ENCODE measurements at regions not wholly inside any gene's neighbourhood (a gene's known extent, or its start where the extent isn't known, plus 50 kb on each side); places are given as distances from the start of the nearest gene placed in this dataset.

- ChIA-PET POLR2A (interaction anchor here (0.6 kb wide), 1 partner anchor 1401 kb away, joined by 4 read pairs; no protein-coding TSS in a partner anchor), CTCF (ENCODE audit: low intra/inter-chr PET ratio) (no interaction called here)
- H3K27ac ChIP-seq (ENCODE audit: extremely low read depth, low read depth, low read length): no peak overlapping the region
- no peak for DNase-seq (ENCODE audit: extremely low read depth in 1 of 4, low spot score in 3 of 4)
- FAIRE-seq: no peak
- no peak overlapping the region for H2AFZ ChIP-seq (ENCODE audit: low read depth, low read length)
- H3K27me3 ChIP-seq (ENCODE audit: control insufficient read depth in 2 of 2, insufficient read depth in 2 of 2, low read length in 2 of 2): no peaks in the 10 kb centered on the region
- BruUV-seq (replicated peaks): TSS peak; percentile 10
- no peak overlapping the region for H3K4me2 ChIP-seq (ENCODE audit: insufficient read depth, low read length)
- H3K9me3 ChIP-seq (replicated peaks; ENCODE audit: control insufficient read depth, insufficient read depth, low read depth, low read length): no peaks in the 10 kb centered on the region
- peaks cover 35% of the 10 kb centered on the region for H3K79me2 ChIP-seq (ENCODE audit: control insufficient read depth, insufficient read depth, low read length)
- WGBS (ENCODE audit: insufficient coverage, low coverage, missing lambda C conversion rate): 28% methylated on average over 4 of the region's 4 CpGs
- no peaks in the 10 kb centered on the region for H3K4me1 ChIP-seq (replicated peaks in 1 of 2; ENCODE audit: control insufficient read depth in 2 of 2, insufficient read depth in 2 of 2, low read length in 2 of 2)
- no peak overlapping the region for H3K9ac ChIP-seq (ENCODE audit: insufficient read depth in 1 of 2, low read depth in 2 of 2, low read length in 2 of 2)
- H3K36me3 ChIP-seq (ENCODE audit: control insufficient read depth, insufficient read depth, low read length): peaks cover 3% of the 10 kb centered on the region; the same call in 1 of the 3 replicates
- no peak overlapping the region for H3K4me3 ChIP-seq
- H4K20me1 ChIP-seq (replicated peaks; ENCODE audit: control insufficient read depth, insufficient read depth, low read length): no peaks in the 10 kb centered on the region
- in situ Hi-C loops (cut with MboI): no loop called here
- intact Hi-C loops (cut with micrococcal nuclease): no loop called here
- no peaks in the 10 kb centered on the region for H3K9me1 ChIP-seq (ENCODE audit: control insufficient read depth, insufficient read depth, low read length)
- peak; percentile 25; the same call in 1 of the 2 replicates for TF ChIP-seq ATF3 (IDR thresholded peaks at IDR 0.05)
- TF ChIP-seq ATF3 (CRISPR knock-in tag; conservative IDR thresholded peaks at IDR 0.05): no peak
- no peak for TF ChIP-seq SNRNP70 (optimal IDR thresholded peaks at IDR 0.05; ENCODE audit: low read depth, low read length)
- peak; percentile 43 for TF ChIP-seq FOSL1 (tag; conservative IDR thresholded peaks at IDR 0.05)
- ATAC-seq: peak; percentile 37; the same call in 1 of the 3 replicates
These were observed 908.0 kb downstream of the QKI start for GRCh38 chr6:164322533-164322932.

DNA sequence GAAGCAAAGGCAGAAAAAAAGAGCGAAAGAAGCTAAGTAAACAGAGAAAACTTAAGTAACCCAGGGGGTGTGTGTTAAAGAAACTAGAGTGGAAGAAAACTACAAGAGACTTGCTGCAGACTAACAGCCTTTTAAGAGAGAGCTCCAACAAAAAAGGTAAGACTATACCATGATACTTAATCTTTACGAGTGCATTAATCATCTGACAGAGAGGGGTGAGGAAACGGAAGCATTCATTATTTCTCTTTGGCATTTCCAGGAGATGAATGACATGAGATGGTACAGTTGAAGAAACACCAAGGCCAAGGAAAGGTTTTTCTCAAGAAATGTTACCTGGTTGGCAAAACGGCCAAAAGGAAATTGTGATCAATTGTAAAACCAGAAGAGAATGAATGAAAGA is 906.8 kb downstream of the QKI start:
- DNase-seq (ENCODE audit: extremely low read depth in 1 of 4, low spot score in 3 of 4): no peak
- in situ Hi-C loops (cut with MboI): no loop called here
- no TSS peak for BruUV-seq (replicated peaks)
- no peak overlapping the region for H3K4me2 ChIP-seq (ENCODE audit: insufficient read depth, low read length)
- no peaks in the 10 kb centered on the region for H3K4me1 ChIP-seq (replicated peaks in 1 of 2; ENCODE audit: control insufficient read depth in 2 of 2, insufficient read depth in 2 of 2, low read length in 2 of 2)
- no peak overlapping the region for H2AFZ ChIP-seq (ENCODE audit: low read depth, low read length)
- 28% methylated on average over 4 of the region's 4 CpGs for WGBS (ENCODE audit: insufficient coverage, low coverage, missing lambda C conversion rate)
- H3K4me3 ChIP-seq: no peak overlapping the region
- H4K20me1 ChIP-seq (replicated peaks; ENCODE audit: control insufficient read depth, insufficient read depth, low read length): no peaks in the 10 kb centered on the region
- intact Hi-C loops (cut with micrococcal nuclease): no loop called here
- ChIA-PET CTCF (ENCODE audit: low intra/inter-chr PET ratio) (no interaction called here), POLR2A (no interaction called here)
- H3K36me3 ChIP-seq (ENCODE audit: control insufficient read depth, insufficient read depth, low read length): peaks cover 7% of the 10 kb centered on the region; the same call in 1 of the 3 replicates
- no peaks in the 10 kb centered on the region for H3K27me3 ChIP-seq (ENCODE audit: control insufficient read depth in 2 of 2, insufficient read depth in 2 of 2, low read length in 2 of 2)
- no peak overlapping the region for H3K27ac ChIP-seq (ENCODE audit: extremely low read depth, low read depth, low read length)
- TF ChIP-seq ZBTB7A (IDR thresholded peaks at IDR 0.05; ENCODE audit: borderline replicate concordance, control insufficient read depth, low read depth, low read length): no peak
- TF ChIP-seq U2AF1 (optimal IDR thresholded peaks at IDR 0.05; ENCODE audit: low read depth, low read length): no peak
- TF ChIP-seq ZNF224 (CRISPR knock-in tag; IDR thresholded peaks at IDR 0.05): no peak
- TF ChIP-seq TCF3 (CRISPR knock-in tag; IDR thresholded peaks at IDR 0.05): no peak
- TF ChIP-seq SMAD3 (CRISPR knock-in tag; conservative IDR thresholded peaks at IDR 0.05): no peak
- no peak for TF ChIP-seq RBM14 (IDR thresholded peaks at IDR 0.05; ENCODE audit: borderline replicate concordance, insufficient read depth, low read depth, low read length)
- no peak for TF ChIP-seq LEF1 (IDR thresholded peaks at IDR 0.05)
- TF ChIP-seq ARID2 (IDR thresholded peaks at IDR 0.05): no peak
- no peak for TF ChIP-seq TCF7 (IDR thresholded peaks at IDR 0.05; ENCODE audit: borderline replicate concordance)
- TF ChIP-seq SLC30A9 (CRISPR knock-in tag; IDR thresholded peaks at IDR 0.05): no peak
- TF ChIP-seq, protein P1, sequence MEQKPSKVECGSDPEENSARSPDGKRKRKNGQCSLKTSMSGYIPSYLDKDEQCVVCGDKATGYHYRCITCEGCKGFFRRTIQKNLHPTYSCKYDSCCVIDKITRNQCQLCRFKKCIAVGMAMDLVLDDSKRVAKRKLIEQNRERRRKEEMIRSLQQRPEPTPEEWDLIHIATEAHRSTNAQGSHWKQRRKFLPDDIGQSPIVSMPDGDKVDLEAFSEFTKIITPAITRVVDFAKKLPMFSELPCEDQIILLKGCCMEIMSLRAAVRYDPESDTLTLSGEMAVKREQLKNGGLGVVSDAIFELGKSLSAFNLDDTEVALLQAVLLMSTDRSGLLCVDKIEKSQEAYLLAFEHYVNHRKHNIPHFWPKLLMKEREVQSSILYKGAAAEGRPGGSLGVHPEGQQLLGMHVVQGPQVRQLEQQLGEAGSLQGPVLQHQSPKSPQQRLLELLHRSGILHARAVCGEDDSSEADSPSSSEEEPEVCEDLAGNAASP (IDR thresholded peaks at IDR 0.05): no peak
- no peaks in the 10 kb centered on the region for H3K9me3 ChIP-seq (replicated peaks; ENCODE audit: control insufficient read depth, insufficient read depth, low read depth, low read length)
- H3K9me1 ChIP-seq (ENCODE audit: control insufficient read depth, insufficient read depth, low read length): no peaks in the 10 kb centered on the region
- H3K9ac ChIP-seq (ENCODE audit: insufficient read depth in 1 of 2, low read depth in 2 of 2, low read length in 2 of 2): no peak overlapping the region
- H3K79me2 ChIP-seq (ENCODE audit: control insufficient read depth, insufficient read depth, low read length): peaks cover 22% of the 10 kb centered on the region; the same call in 2 of the 3 replicates
- no peak for FAIRE-seq
- ATAC-seq: no peak

Data from K562 (cell line).